ENCODE measurements at regions not wholly inside any gene's neighbourhood (a gene's known extent, or its start where the extent isn't known, plus 50 kb on each side); places are given as distances from the start of the nearest gene placed in this dataset.
"Not testable (repeated sequence)": the region's sequence is repeated elsewhere in the genome, so short reads cannot be mapped to it uniquely, and the experiment has no call there.

DNA sequence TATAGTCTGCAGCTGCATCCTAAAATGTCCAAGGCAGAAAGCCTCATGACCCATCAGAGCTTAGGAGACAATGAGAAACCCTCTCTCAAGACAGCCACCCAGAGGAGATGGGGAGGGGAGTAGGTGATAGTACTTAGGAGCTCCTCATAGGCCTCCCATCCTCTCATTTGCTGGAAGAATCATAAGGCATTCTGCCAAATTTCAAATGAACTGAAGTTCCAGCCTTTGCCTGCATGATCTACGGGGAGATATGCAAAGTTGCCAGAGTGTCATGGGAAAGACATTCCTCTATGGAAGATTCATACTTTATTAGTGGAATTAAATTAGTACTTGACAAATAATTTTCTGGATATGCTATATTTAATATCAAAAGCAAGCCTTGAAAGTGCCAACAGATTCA, 194.1 kb upstream of the GJE1 start:
- H4K20me1 ChIP-seq (ENCODE audit: insufficient read depth, low read length): no peaks in the 10 kb centered on the region
- no peaks in the 10 kb centered on the region for H3K4me1 ChIP-seq (ENCODE audit: insufficient read depth, low read length)
- H3K27ac ChIP-seq (ENCODE audit: low read depth, low read length): no peak overlapping the region
- no peak overlapping the region for H3K4me2 ChIP-seq (ENCODE audit: insufficient read depth, low read length)
- H3K27me3 ChIP-seq (ENCODE audit: insufficient read depth, low read length): no peaks in the 10 kb centered on the region
- H3K36me3 ChIP-seq (ENCODE audit: insufficient read depth, low read length): no peaks in the 10 kb centered on the region
- no peak for TF ChIP-seq CTCF (IDR thresholded peaks at IDR 0.05; ENCODE audit: extremely low read depth, low read depth, low read length)
- no peak for DNase-seq (ENCODE audit: insufficient read length, low spot score, missing footprints)
- H3K79me2 ChIP-seq (ENCODE audit: insufficient read depth, low read length): no peaks in the 10 kb centered on the region
- H3K9me3 ChIP-seq (ENCODE audit: low read depth, low read length): no peaks in the 10 kb centered on the region
- no peak overlapping the region for H2AFZ ChIP-seq (ENCODE audit: low read length)
- H3K4me3 ChIP-seq (ENCODE audit: insufficient read depth, low read length): no peak overlapping the region

- no peaks in the 10 kb centered on the region for H3K36me3 ChIP-seq (ENCODE audit: insufficient read depth, low read length)
- no peaks in the 10 kb centered on the region for H4K20me1 ChIP-seq (ENCODE audit: insufficient read depth, low read length)
- H3K4me3 ChIP-seq (ENCODE audit: insufficient read depth, low read length): no peak overlapping the region
- TF ChIP-seq CTCF (IDR thresholded peaks at IDR 0.05; ENCODE audit: extremely low read depth, low read depth, low read length): no peak
- H3K79me2 ChIP-seq (ENCODE audit: insufficient read depth, low read length): no peaks in the 10 kb centered on the region
- H3K4me2 ChIP-seq (ENCODE audit: insufficient read depth, low read length): no peak overlapping the region
- no peaks in the 10 kb centered on the region for H3K9me3 ChIP-seq (ENCODE audit: low read depth, low read length)
- H3K27me3 ChIP-seq (ENCODE audit: insufficient read depth, low read length): no peaks in the 10 kb centered on the region
- H2AFZ ChIP-seq (ENCODE audit: low read length): no peak overlapping the region
- H3K4me1 ChIP-seq (ENCODE audit: insufficient read depth, low read length): no peaks in the 10 kb centered on the region
- no peak for DNase-seq (ENCODE audit: insufficient read length, low spot score, missing footprints)
- no peak overlapping the region for H3K27ac ChIP-seq (ENCODE audit: low read depth, low read length)
Observed at GRCh38 chr6:141932685-141933084, 200.0 kb upstream of the GJE1 start.

GRCh38 chr6:141926200-141926900, 206.4 kb upstream of the GJE1 start:
- H3K27me3 ChIP-seq (ENCODE audit: insufficient read depth, low read length); H2AFZ ChIP-seq (ENCODE audit: low read length); H3K4me3 ChIP-seq (ENCODE audit: insufficient read depth, low read length); DNase-seq (ENCODE audit: insufficient read length, low spot score, missing footprints); H4K20me1 ChIP-seq (ENCODE audit: insufficient read depth, low read length); H3K36me3 ChIP-seq (ENCODE audit: insufficient read depth, low read length); H3K9me3 ChIP-seq (ENCODE audit: low read depth, low read length); H3K4me2 ChIP-seq (ENCODE audit: insufficient read depth, low read length); H3K4me1 ChIP-seq (ENCODE audit: insufficient read depth, low read length); H3K27ac ChIP-seq (ENCODE audit: low read depth, low read length); H3K79me2 ChIP-seq (ENCODE audit: insufficient read depth, low read length): not testable (repeated sequence)

- Histone ChIP-seq H3K4me2 (ENCODE audit: insufficient read depth, low read length) (no peak overlapping the region), H2AFZ (ENCODE audit: low read length) (no peak overlapping the region), H4K20me1 (ENCODE audit: insufficient read depth, low read length) (no peaks in the 10 kb centered on the region), H3K27ac (ENCODE audit: low read depth, low read length) (no peak overlapping the region), H3K79me2 (ENCODE audit: insufficient read depth, low read length) (no peaks in the 10 kb centered on the region), H3K4me3 (ENCODE audit: insufficient read depth, low read length) (no peak overlapping the region), H3K36me3 (ENCODE audit: insufficient read depth, low read length) (no peaks in the 10 kb centered on the region), H3K9me3 (ENCODE audit: low read depth, low read length) (no peaks in the 10 kb centered on the region), H3K4me1 (ENCODE audit: insufficient read depth, low read length) (no peaks in the 10 kb centered on the region), H3K27me3 (ENCODE audit: insufficient read depth, low read length) (no peaks in the 10 kb centered on the region)
- DNase-seq (ENCODE audit: insufficient read length, low spot score, missing footprints): no peak
- no peak for TF ChIP-seq CTCF (IDR thresholded peaks at IDR 0.05; ENCODE audit: extremely low read depth, low read depth, low read length)
Observed at GRCh38 chr6:141925001-141925400, 207.7 kb upstream of the GJE1 start.
